Glutamatergic neuron (in vitro differentiated cells): ENCODE measurements at regions not wholly inside any gene's neighbourhood (a gene's known extent, or its start where the extent isn't known, plus 50 kb on each side); places are given as distances from the start of the nearest gene placed in this dataset.

Experiments
- DNase-seq: peaks from one replicate; pipeline ENCODE4 v3.0.0; 2022
- H3K27ac Mint-ChIP-seq: one replicate; pipeline ENCODE4 v1.8.0; 2020; ENCODE audit warnings: mild to moderate bottlenecking, mixed read lengths, inconsistent platforms; ENCODE audit not compliant: unreplicated experiment
- H3K27me3 Mint-ChIP-seq: one replicate; pipeline ENCODE4 v1.8.0; 2020; ENCODE audit warnings: mild to moderate bottlenecking, moderate library complexity, mixed read lengths, inconsistent platforms; ENCODE audit not compliant: unreplicated experiment
- H3K36me3 Mint-ChIP-seq: one replicate; pipeline ENCODE4 v1.8.0; 2020; ENCODE audit warnings: mild to moderate bottlenecking, mixed read lengths, inconsistent platforms; ENCODE audit not compliant: unreplicated experiment
- H3K4me1 Mint-ChIP-seq: one replicate; pipeline ENCODE4 v1.8.0; 2020; ENCODE audit warnings: mild to moderate bottlenecking, low read depth, mixed read lengths, inconsistent platforms; ENCODE audit not compliant: unreplicated experiment
- H3K4me3 Mint-ChIP-seq: one replicate; pipeline ENCODE4 v1.8.0; 2020; ENCODE audit warnings: mild to moderate bottlenecking, mixed read lengths, inconsistent platforms; ENCODE audit not compliant: unreplicated experiment
- H3K9me3 Mint-ChIP-seq: one replicate; pipeline ENCODE4 v1.8.0; 2020; ENCODE audit warnings: mild to moderate bottlenecking, moderate library complexity, mixed read lengths, inconsistent platforms; ENCODE audit not compliant: unreplicated experiment
- CTCF ChIP-seq: fragments of 200-600 bp; sonication (generic); IDR thresholded peaks from one replicate; pipeline ENCODE4 v1.5.0; 2021; ENCODE audit not compliant: partially characterized antibody, unreplicated experiment

- no peak for TF ChIP-seq CTCF
- Mint-ChIP-seq H3K4me3 (no peak overlapping the region), H3K27me3 (no peaks in the 10 kb centered on the region), H3K36me3 (no peaks in the 10 kb centered on the region), H3K4me1 (no peaks in the 10 kb centered on the region), H3K9me3 (no peaks in the 10 kb centered on the region), H3K27ac (no peak overlapping the region)
- DNase-seq, result no peak
Observed at GRCh38 chr15:39079296-39079847, 501.5 kb upstream of the THBS1 start.

DNA sequence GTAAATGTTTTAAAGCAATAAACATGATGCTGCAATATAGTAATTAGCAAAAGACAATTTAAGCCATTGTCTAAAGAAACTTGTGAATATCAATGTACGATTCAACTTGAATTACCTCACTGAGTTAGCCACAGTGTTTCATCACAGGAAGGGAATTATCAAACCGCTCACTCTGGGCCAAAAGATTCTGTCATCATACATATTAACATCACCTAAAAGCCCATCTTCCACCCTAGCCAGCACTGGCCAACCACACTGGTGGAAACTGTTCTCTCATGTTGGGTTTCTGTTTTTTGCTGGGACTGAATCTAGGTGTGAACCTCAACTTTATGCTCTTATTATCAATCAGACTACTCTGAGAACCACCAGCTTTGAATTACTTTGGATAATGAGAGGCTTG lies 497.7 kb upstream of the THBS1 start:
- Mint-ChIP-seq H3K27ac (no peak overlapping the region), H3K9me3 (no peaks in the 10 kb centered on the region), H3K4me1 (no peaks in the 10 kb centered on the region), H3K27me3 (no peaks in the 10 kb centered on the region), H3K36me3 (no peaks in the 10 kb centered on the region), H3K4me3 (no peak overlapping the region)
- no peak for DNase-seq
- no peak for TF ChIP-seq CTCF

DNA sequence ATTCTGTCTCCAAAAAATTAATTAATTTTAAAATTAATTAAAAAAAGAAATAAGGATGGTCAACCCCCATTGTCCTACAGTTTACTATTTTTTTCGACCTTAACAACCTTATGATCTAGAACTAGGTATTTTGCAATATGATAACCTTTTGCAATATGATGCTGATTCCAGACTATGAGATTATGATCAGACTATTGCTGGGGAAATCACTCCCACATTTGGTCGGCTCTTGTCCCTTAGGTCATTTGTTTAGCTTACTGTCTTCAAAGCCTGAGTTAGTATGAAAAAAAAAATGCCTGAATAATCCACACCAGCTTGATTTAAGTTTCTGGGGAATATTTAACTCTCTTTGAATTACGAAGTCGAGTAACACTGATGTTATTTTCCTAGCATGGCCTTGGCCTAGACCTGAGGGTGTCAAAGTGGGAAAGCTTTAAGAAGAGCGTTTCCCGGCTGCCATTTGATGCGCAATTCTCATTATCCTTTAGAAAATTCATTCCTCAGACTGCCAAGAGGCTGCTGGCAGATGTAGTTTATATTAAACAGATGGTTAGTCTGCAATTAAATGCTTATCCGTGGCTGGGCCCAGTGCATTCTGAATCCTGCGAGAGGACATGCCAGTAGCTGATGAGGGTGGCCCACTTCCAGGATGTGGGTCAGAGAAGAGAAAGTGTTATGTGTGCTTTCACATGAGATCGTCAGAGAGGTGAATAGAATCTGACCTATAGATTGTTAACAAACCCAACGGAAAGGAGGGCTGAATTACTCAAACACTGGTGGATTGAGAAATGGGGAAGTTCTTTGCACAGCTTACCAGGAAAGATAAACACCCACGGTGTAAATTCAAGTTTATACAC lies 496.0 kb upstream of the THBS1 start:
- H3K36me3 Mint-ChIP-seq, result no peaks in the 10 kb centered on the region
- no peak overlapping the region for H3K27ac Mint-ChIP-seq
- no peaks in the 10 kb centered on the region for H3K27me3 Mint-ChIP-seq
- no peak for DNase-seq
- no peaks in the 10 kb centered on the region for H3K9me3 Mint-ChIP-seq
- no peak for TF ChIP-seq CTCF
- H3K4me1 Mint-ChIP-seq, result no peaks in the 10 kb centered on the region
- no peak overlapping the region for H3K4me3 Mint-ChIP-seq

DNA sequence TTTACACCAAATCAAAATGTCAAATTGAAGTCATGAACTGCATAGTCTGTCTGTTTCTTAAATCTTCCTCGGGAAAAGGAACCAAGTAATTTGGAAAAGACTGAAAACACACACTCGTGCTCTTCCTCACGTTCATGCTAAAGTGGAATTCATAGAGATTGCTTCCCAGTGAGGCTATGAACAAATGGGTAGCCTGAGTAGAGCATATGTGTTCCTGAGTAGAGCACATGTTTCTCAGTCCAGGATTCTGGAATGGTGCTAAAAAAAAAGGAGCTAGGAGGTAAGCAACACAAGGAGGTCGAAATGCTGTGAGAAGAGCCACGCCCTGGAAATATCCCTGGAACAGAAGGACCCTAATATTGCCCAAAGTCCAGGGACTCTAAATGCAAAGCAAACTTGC lies 494.2 kb upstream of the THBS1 start:
- Mint-ChIP-seq H3K27ac (no peak overlapping the region), H3K36me3 (no peaks in the 10 kb centered on the region), H3K9me3 (no peaks in the 10 kb centered on the region), H3K27me3 (no peaks in the 10 kb centered on the region), H3K4me3 (no peak overlapping the region), H3K4me1 (no peaks in the 10 kb centered on the region)
- TF ChIP-seq CTCF, result no peak
- DNase-seq, result no peak

GRCh38 chr15:39088156-39088555 lies 492.7 kb upstream of the THBS1 start:
- TF ChIP-seq CTCF, result no peak
- Mint-ChIP-seq H3K9me3 (no peaks in the 10 kb centered on the region), H3K27me3 (no peaks in the 10 kb centered on the region), H3K36me3 (no peaks in the 10 kb centered on the region), H3K4me1 (no peaks in the 10 kb centered on the region), H3K27ac (no peak overlapping the region), H3K4me3 (no peak overlapping the region)
- DNase-seq, result no peak
